ENCODE measurements at regions not wholly inside any gene's neighbourhood (a gene's known extent, or its start where the extent isn't known, plus 50 kb on each side); places are given as distances from the start of the nearest gene placed in this dataset.

DNA sequence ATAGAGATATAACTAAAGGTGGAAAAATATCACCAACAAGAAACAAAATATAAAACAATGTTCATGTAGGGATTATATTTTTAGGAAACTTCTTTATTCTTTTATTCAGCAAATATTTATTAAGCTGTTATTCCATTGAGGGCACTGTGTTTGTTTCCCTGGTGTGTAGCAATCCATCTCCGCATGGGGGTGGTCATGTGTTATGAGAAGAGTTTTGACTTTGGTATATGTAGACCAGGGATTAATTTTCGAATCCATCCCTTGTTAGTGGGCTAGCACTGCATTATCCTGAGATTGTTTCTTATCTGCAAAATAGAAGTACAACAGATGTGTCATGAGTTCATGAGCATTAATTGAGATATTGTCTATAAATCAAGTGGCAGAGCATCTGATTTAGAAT, 190.2 kb upstream of the LRRC7 start:
- Mint-ChIP-seq H3K27ac (no peak overlapping the region), H3K4me1 (peaks cover 3% of the 10 kb centered on the region), H3K27me3 (ENCODE audit: insufficient read depth) (no peaks in the 10 kb centered on the region), H3K36me3 (ENCODE audit: low read depth) (no peaks in the 10 kb centered on the region), H3K4me3 (no peak overlapping the region), H3K9me3 (peaks cover 6% of the 10 kb centered on the region)
- 45 to 100% methylated on average over 1 to 2 of the region's 2 CpGs for WGBS, 2 experiments (ENCODE audit: insufficient coverage in 1 of 2, insufficient read length in 1 of 2)
- Histone ChIP-seq H3K9ac (ENCODE audit: extremely low read depth, low read length, poor library complexity, severe bottlenecking) (no peak overlapping the region), H3K4me1 (ENCODE audit: control insufficient read depth, insufficient read depth, low read length) (no peaks in the 10 kb centered on the region), H3K36me3 (ENCODE audit: control insufficient read depth, insufficient read depth, low read length) (no peaks in the 10 kb centered on the region), H3K27ac (ENCODE audit: low read depth, low read length) (no peak overlapping the region), H3K4me3 (ENCODE audit: low read length) (no peak overlapping the region), H3K9me3 (ENCODE audit: control insufficient read depth, low read length) (peaks cover 5% of the 10 kb centered on the region), H3K27me3 (ENCODE audit: control insufficient read depth, insufficient read depth, low read length, poor library complexity, severe bottlenecking) (no peaks in the 10 kb centered on the region)
- TF ChIP-seq, protein P1, sequence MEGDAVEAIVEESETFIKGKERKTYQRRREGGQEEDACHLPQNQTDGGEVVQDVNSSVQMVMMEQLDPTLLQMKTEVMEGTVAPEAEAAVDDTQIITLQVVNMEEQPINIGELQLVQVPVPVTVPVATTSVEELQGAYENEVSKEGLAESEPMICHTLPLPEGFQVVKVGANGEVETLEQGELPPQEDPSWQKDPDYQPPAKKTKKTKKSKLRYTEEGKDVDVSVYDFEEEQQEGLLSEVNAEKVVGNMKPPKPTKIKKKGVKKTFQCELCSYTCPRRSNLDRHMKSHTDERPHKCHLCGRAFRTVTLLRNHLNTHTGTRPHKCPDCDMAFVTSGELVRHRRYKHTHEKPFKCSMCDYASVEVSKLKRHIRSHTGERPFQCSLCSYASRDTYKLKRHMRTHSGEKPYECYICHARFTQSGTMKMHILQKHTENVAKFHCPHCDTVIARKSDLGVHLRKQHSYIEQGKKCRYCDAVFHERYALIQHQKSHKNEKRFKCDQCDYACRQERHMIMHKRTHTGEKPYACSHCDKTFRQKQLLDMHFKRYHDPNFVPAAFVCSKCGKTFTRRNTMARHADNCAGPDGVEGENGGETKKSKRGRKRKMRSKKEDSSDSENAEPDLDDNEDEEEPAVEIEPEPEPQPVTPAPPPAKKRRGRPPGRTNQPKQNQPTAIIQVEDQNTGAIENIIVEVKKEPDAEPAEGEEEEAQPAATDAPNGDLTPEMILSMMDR (conservative IDR thresholded peaks at IDR 0.05), result no peak
- DNase-seq, result no peak

GRCh38 chr1:69388044-69388443, 179.7 kb upstream of the LRRC7 start:
- peaks cover 20% of the 10 kb centered on the region for H3K9me3 Mint-ChIP-seq
- Histone ChIP-seq H3K27me3 (ENCODE audit: control insufficient read depth, insufficient read depth, low read length, poor library complexity, severe bottlenecking) (no peaks in the 10 kb centered on the region), H3K9ac (ENCODE audit: extremely low read depth, low read length, poor library complexity, severe bottlenecking) (no peak overlapping the region), H3K27ac (ENCODE audit: low read depth, low read length) (no peak overlapping the region), H3K4me1 (ENCODE audit: control insufficient read depth, insufficient read depth, low read length) (no peaks in the 10 kb centered on the region), H3K9me3 (ENCODE audit: control insufficient read depth, low read length) (peaks cover 11% of the 10 kb centered on the region), H3K4me3 (ENCODE audit: low read length) (no peak overlapping the region), H3K36me3 (ENCODE audit: control insufficient read depth, insufficient read depth, low read length) (no peaks in the 10 kb centered on the region)
- no peaks in the 10 kb centered on the region for H3K36me3 Mint-ChIP-seq (ENCODE audit: low read depth)
- H3K4me1 Mint-ChIP-seq, result no peaks in the 10 kb centered on the region
- H3K27me3 Mint-ChIP-seq (ENCODE audit: insufficient read depth), result no peaks in the 10 kb centered on the region
- H3K4me3 Mint-ChIP-seq, result no peak overlapping the region
- H3K27ac Mint-ChIP-seq, result no peak overlapping the region
- TF ChIP-seq, protein P1 (conservative IDR thresholded peaks at IDR 0.05), result no peak
- no peak for DNase-seq

- Mint-ChIP-seq H3K27ac (no peak overlapping the region), H3K4me3 (no peak overlapping the region)
- WGBS, 2 experiments (ENCODE audit: insufficient coverage in 1 of 2, insufficient read length in 1 of 2), result 82% methylated on average over 1 of the region's 1 CpG; no CpG with 5 or more reads in 1 of the 2 experiments
Observed at GRCh38 chr1:69400128-69400527, 167.6 kb upstream of the LRRC7 start.

More at GRCh38 chr1:69400128-69400527, 167.6 kb upstream of the LRRC7 start:
- no peak overlapping the region for H3K4me3 ChIP-seq (ENCODE audit: low read length)
- H3K27me3 Mint-ChIP-seq (ENCODE audit: insufficient read depth), result peaks cover 26% of the 10 kb centered on the region
- H3K4me1 Mint-ChIP-seq, result peaks cover under 1% of the 10 kb centered on the region
- peaks cover 11% of the 10 kb centered on the region for H3K9me3 Mint-ChIP-seq
- peaks cover 11% of the 10 kb centered on the region for H3K9me3 ChIP-seq (ENCODE audit: control insufficient read depth, low read length)
- H3K36me3 Mint-ChIP-seq (ENCODE audit: low read depth), result peaks cover 2% of the 10 kb centered on the region
- no peak overlapping the region for H3K27ac ChIP-seq (ENCODE audit: low read depth, low read length)
- TF ChIP-seq, protein P1 (conservative IDR thresholded peaks at IDR 0.05), result no peak
- H3K9ac ChIP-seq (ENCODE audit: extremely low read depth, low read length, poor library complexity, severe bottlenecking), result no peak overlapping the region
- no peaks in the 10 kb centered on the region for H3K4me1 ChIP-seq (ENCODE audit: control insufficient read depth, insufficient read depth, low read length)
- H3K27me3 ChIP-seq (ENCODE audit: control insufficient read depth, insufficient read depth, low read length, poor library complexity, severe bottlenecking), result peaks cover 5% of the 10 kb centered on the region
- H3K36me3 ChIP-seq (ENCODE audit: control insufficient read depth, insufficient read depth, low read length), result no peaks in the 10 kb centered on the region
- DNase-seq, result no peak

Measured in endodermal cell (in vitro differentiated cells).